IMR-90 (cell line): ENCODE measurements at regions not wholly inside any gene's neighbourhood (a gene's known extent, or its start where the extent isn't known, plus 50 kb on each side); places are given as distances from the start of the nearest gene placed in this dataset.

ENCODE experiments used
- ATAC-seq: fragments of 200-7000 bp; cut with Tn5 transposase; 2 replicates; pipeline ENCODE4 v1.9.1; 2020; ENCODE audit warnings: low read depth, mild to moderate bottlenecking, moderate library complexity
- BruUV-seq: library from RNA; stranded (reverse); fragments of 400-500 nt; replicated peaks from 2 replicates; lab custom pipeline; 2021; lab: Mats Ljungman, UMichigan
- CTCF ChIA-PET: fragments of 300-600 bp; formaldehyde crosslinking; extraction: SDS; loops from one replicate; lab custom pipeline; 2021; ENCODE audit warnings: antibody characterized with exemption; lab: Yijun Ruan, JAX
- POLR2A ChIA-PET: fragments of 300-600 bp; sonication (Branson Sonifier 250); formaldehyde crosslinking; loops from one replicate; lab custom pipeline; 2022; ENCODE audit warnings: antibody characterized with exemption; ENCODE audit not compliant: unreplicated experiment; lab: Charles Lee
- DNase-seq: peaks from one replicate; pipeline ENCODE4 v3.0.0; 2013
- H2AFZ ChIP-seq: replicated peaks from 2 replicates; pipeline ENCODE3; 2013; ENCODE audit warnings: low read length, mild to moderate bottlenecking; ENCODE audit not compliant: poor library complexity
- H2AK5ac ChIP-seq: 2 replicates; pipeline ENCODE4 v1.6.1; 2013; ENCODE audit warnings: low read depth, low read length, inconsistent platforms
- H2AK9ac ChIP-seq: replicated peaks from 2 replicates; pipeline ENCODE3; 2013; ENCODE audit warnings: mild to moderate bottlenecking, low read depth, low read length, moderate library complexity; ENCODE audit not compliant: poor library complexity
- H2BK120ac ChIP-seq: 2 replicates; pipeline ENCODE4 v1.6.1; 2013; ENCODE audit warnings: low read depth, low read length, inconsistent platforms
- H2BK15ac ChIP-seq: 3 replicates; pipeline ENCODE4 v1.6.1; 2013; ENCODE audit warnings: low read depth, low read length, inconsistent platforms
- H2BK20ac ChIP-seq: 2 replicates; pipeline ENCODE4 v1.6.1; 2013; ENCODE audit warnings: low read depth, mild to moderate bottlenecking, inconsistent platforms, low read length, moderate library complexity
- H2BK5ac ChIP-seq: 2 replicates; pipeline ENCODE4 v1.6.1; 2013; ENCODE audit warnings: mild to moderate bottlenecking, low read depth, low read length, inconsistent platforms; ENCODE audit not compliant: poor library complexity, severe bottlenecking
- H3K14ac ChIP-seq: replicated peaks from 2 replicates; pipeline ENCODE4 v1.6.1; 2013; ENCODE audit warnings: low read depth, low read length, inconsistent platforms
- H3K18ac ChIP-seq: 2 replicates; pipeline ENCODE4 v1.6.1; 2013; ENCODE audit warnings: low read depth, low read length, control low read depth
- H3K23ac ChIP-seq: 2 replicates; pipeline ENCODE4 v1.6.1; 2013; ENCODE audit warnings: low read depth, low read length, inconsistent platforms
- H3K27ac ChIP-seq: 2 replicates; pipeline ENCODE4 v1.5.1; 2013; ENCODE audit warnings: mild to moderate bottlenecking, control low read depth, low read length; ENCODE audit not compliant: insufficient read depth
- H3K27me3 ChIP-seq: 2 replicates; pipeline ENCODE4 v1.6.1; 2013; ENCODE audit warnings: low read length; ENCODE audit not compliant: control insufficient read depth, insufficient read depth
- H3K36me3 ChIP-seq: 2 replicates; pipeline ENCODE4 v1.6.1; 2013; ENCODE audit warnings: low read length, mixed read lengths; ENCODE audit not compliant: control insufficient read depth, insufficient read depth
- H3K4ac ChIP-seq: 2 replicates; pipeline ENCODE4 v1.6.1; 2013; ENCODE audit warnings: low read depth, low read length, inconsistent platforms
- H3K4me1 ChIP-seq: 2 replicates; pipeline ENCODE4 v1.6.1; 2013; ENCODE audit warnings: low read length, mixed read lengths; ENCODE audit not compliant: control insufficient read depth, insufficient read depth
- H3K4me2 ChIP-seq: 2 replicates; pipeline ENCODE4 v1.6.1; 2013; ENCODE audit warnings: low read depth, mild to moderate bottlenecking, control low read depth, low read length, moderate library complexity
- H3K4me3 ChIP-seq: 2 replicates; pipeline ENCODE4 v1.5.1; 2013; ENCODE audit warnings: low read depth, mild to moderate bottlenecking, control low read depth, low read length, moderate library complexity; ENCODE audit not compliant: insufficient read depth
- H3K56ac ChIP-seq: 2 replicates; pipeline ENCODE4 v1.6.1; 2013; ENCODE audit warnings: low read length, inconsistent platforms; ENCODE audit not compliant: insufficient read depth; ENCODE audit errors: extremely low read depth
- H3K79me1 ChIP-seq, 2 experiments: 2 replicates each; pipeline ENCODE4 v1.6.1; 2013; ENCODE audit warnings: low read length in 2 of 2, inconsistent platforms in 1 of 2, low read depth in 1 of 2
- H3K9ac ChIP-seq: 2 replicates; pipeline ENCODE4 v1.6.1; 2013; ENCODE audit warnings: low read depth, low read length, control low read depth
- H3K9me1 ChIP-seq: 2 replicates; pipeline ENCODE4 v1.6.1; 2013; ENCODE audit warnings: low read length, inconsistent platforms; ENCODE audit not compliant: insufficient read depth
- H3K9me3 ChIP-seq: 2 replicates; pipeline ENCODE4 v1.6.1; 2013; ENCODE audit warnings: low read length; ENCODE audit not compliant: control insufficient read depth, insufficient read depth
- H4K20me1 ChIP-seq: 2 replicates; pipeline ENCODE4 v1.6.1; 2013; ENCODE audit warnings: low read length, inconsistent platforms; ENCODE audit not compliant: insufficient read depth
- H4K5ac ChIP-seq: 2 replicates; pipeline ENCODE4 v1.6.1; 2013; ENCODE audit warnings: mild to moderate bottlenecking, low read depth, low read length, control low read depth
- H4K8ac ChIP-seq, 2 experiments: 2 replicates each; pipeline ENCODE4 v1.6.1; 2013; ENCODE audit warnings: low read depth in 2 of 2, low read length in 2 of 2, control low read depth in 1 of 2, inconsistent platforms in 1 of 2
- H4K91ac ChIP-seq: 2 replicates; pipeline ENCODE4 v1.6.1; 2013; ENCODE audit warnings: low read depth, low read length, inconsistent platforms; ENCODE audit not compliant: insufficient read depth
- BHLHE40 ChIP-seq: fragments of 150-350 bp; IDR thresholded peaks from 2 replicates; pipeline ENCODE4 v1.6.1; 2016; ENCODE audit warnings: mild to moderate bottlenecking, low read depth, low read length
- CEBPB ChIP-seq: IDR thresholded peaks from 2 replicates; pipeline ENCODE4 v1.6.1; 2012; ENCODE audit warnings: low read depth, low read length, improper control_type of control experiment
- CHD1 ChIP-seq: IDR thresholded peaks from 2 replicates; pipeline ENCODE4 v1.6.1; 2012; ENCODE audit warnings: low read depth, low read length, improper control_type of control experiment
- CTCF ChIP-seq: conservative IDR thresholded peaks from 2 replicates; pipeline ENCODE4 v1.5.1; 2012; ENCODE audit warnings: mild to moderate bottlenecking, low read depth, low read length, improper control_type of control experiment
- ELK1 ChIP-seq: fragments of 150-350 bp; IDR thresholded peaks from 2 replicates; pipeline ENCODE4 v1.6.1; 2016; ENCODE audit warnings: low read depth, mild to moderate bottlenecking, low read length, moderate library complexity, borderline replicate concordance
- FOS ChIP-seq: fragments of 150-350 bp; IDR thresholded peaks from 2 replicates; pipeline ENCODE4 v1.6.1; 2016; ENCODE audit warnings: low read depth, low read length
- MAFK ChIP-seq: IDR thresholded peaks from 2 replicates; pipeline ENCODE4 v1.6.1; 2012; ENCODE audit warnings: low read depth, low read length, improper control_type of control experiment
- MAZ ChIP-seq: IDR thresholded peaks from 2 replicates; pipeline ENCODE4 v1.6.1; 2012; ENCODE audit warnings: low read depth, mild to moderate bottlenecking, low read length, improper control_type of control experiment, moderate library complexity, borderline replicate concordance
- MXI1 ChIP-seq: IDR thresholded peaks from 2 replicates; pipeline ENCODE4 v1.6.1; 2012; ENCODE audit warnings: low read depth, mild to moderate bottlenecking, low read length, moderate library complexity, borderline replicate concordance
- NFE2L2 ChIP-seq: fragments of 150-350 bp; IDR thresholded peaks from 2 replicates; pipeline ENCODE4 v1.6.1; 2016; ENCODE audit warnings: low read depth, mild to moderate bottlenecking, low read length
- POLR2A ChIP-seq: IDR thresholded peaks from 2 replicates; pipeline ENCODE4 v1.6.1; 2012; ENCODE audit warnings: mild to moderate bottlenecking, low read depth, low read length
- RAD21 ChIP-seq: IDR thresholded peaks from 2 replicates; pipeline ENCODE4 v1.6.1; 2012; ENCODE audit warnings: low read length, improper control_type of control experiment
- RCOR1 ChIP-seq: IDR thresholded peaks from 2 replicates; pipeline ENCODE4 v1.6.1; 2012; ENCODE audit warnings: mild to moderate bottlenecking, low read length, improper control_type of control experiment; ENCODE audit not compliant: insufficient replicate concordance
- RFX5 ChIP-seq: IDR thresholded peaks from 2 replicates; pipeline ENCODE4 v1.8.0; 2012; ENCODE audit warnings: low read depth, mild to moderate bottlenecking, low read length, moderate library complexity
- SMC3 ChIP-seq: fragments of 150-350 bp; IDR thresholded peaks from 2 replicates; pipeline ENCODE4 v1.6.1; 2016; ENCODE audit warnings: low read depth, mild to moderate bottlenecking, antibody characterized with exemption, low read length, moderate library complexity
- WGBS, 2 experiments: methylation state at CpG; one replicate each; pipeline versions ENCODE4 v1.1.5 to v1.1.7; 2013; ENCODE audit warnings: missing lambda C conversion rate in 2 of 2; ENCODE audit not compliant: insufficient read length in 1 of 2; ENCODE audit errors: extremely low coverage in 2 of 2; 5-methylcytosine and 5-hydroxymethylcytosine counted together
- dilution Hi-C: fragments of 300-500 bp; cut with HindIII; formaldehyde crosslinking; loops from one replicate; pipeline ENCODE4 v1.14.3; 2018; ENCODE audit warnings: low sequenced_read_pairs; ENCODE audit not compliant: unreplicated experiment
- in situ Hi-C: fragments of 300-500 bp; cut with MboI; formaldehyde crosslinking; loops from 3 replicates; pipeline ENCODE4 v1.14.3; 2019; ENCODE audit warnings: low sequenced_read_pairs, inconsistent platforms, mixed read lengths
- intact Hi-C: fragments of 100-400 bp; cut with micrococcal nuclease; formaldehyde crosslinking; loops from 2 replicates; pipeline ENCODE4 v1.10.0; 2022
- TF ChIP-seq, protein P1 (sequence below): fragments of 150-350 bp; IDR thresholded peaks from 2 replicates; pipeline ENCODE4 v1.6.1; 2017; ENCODE audit warnings: mild to moderate bottlenecking, antibody characterized with exemption, low read length, low read depth

DNA sequence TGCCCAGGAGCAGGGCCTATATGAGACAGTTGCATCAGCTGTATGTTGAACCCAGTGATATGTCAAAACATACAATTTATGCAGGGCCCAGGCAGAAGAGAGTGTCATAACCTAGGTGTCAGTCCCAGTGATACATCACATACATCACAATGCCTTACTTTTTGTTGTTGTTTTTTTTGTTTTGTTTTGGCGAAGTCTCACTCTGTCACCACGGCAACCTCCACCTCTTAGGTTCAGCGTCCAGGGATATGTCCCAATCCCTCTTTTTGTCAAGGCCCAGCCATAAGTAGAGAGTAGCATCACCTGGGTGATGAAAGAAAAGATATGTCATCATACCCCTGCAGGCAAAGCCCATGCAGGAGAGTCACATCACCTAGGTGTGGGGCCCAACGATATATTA, 56.8 kb upstream of the ZNF730 start:
- CTCF ChIA-PET = no interaction called here
- H3K4me3 ChIP-seq = no peak overlapping the region
- no peak overlapping the region for H3K18ac ChIP-seq
- no peak for TF ChIP-seq RCOR1
- TF ChIP-seq NFE2L2 = no peak
- TF ChIP-seq CEBPB = no peak
- TF ChIP-seq, protein P1, sequence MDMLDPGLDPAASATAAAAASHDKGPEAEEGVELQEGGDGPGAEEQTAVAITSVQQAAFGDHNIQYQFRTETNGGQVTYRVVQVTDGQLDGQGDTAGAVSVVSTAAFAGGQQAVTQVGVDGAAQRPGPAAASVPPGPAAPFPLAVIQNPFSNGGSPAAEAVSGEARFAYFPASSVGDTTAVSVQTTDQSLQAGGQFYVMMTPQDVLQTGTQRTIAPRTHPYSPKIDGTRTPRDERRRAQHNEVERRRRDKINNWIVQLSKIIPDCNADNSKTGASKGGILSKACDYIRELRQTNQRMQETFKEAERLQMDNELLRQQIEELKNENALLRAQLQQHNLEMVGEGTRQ = no peak
- TF ChIP-seq FOS = no peak
- no peak for TF ChIP-seq RFX5
- TF ChIP-seq MAFK = no peak
- TF ChIP-seq ELK1 = no peak
- TF ChIP-seq MXI1 = no peak
- no peak for TF ChIP-seq SMC3
- TF ChIP-seq BHLHE40 = no peak
- TF ChIP-seq CTCF = no peak
- no peak for TF ChIP-seq RAD21
- no peak for TF ChIP-seq POLR2A
- no peak for TF ChIP-seq MAZ
- TF ChIP-seq CHD1 = no peak
- no peak for DNase-seq
- H2BK15ac ChIP-seq = no peak overlapping the region
- H3K56ac ChIP-seq = no peak overlapping the region
- no peak overlapping the region for H4K8ac ChIP-seq
- ATAC-seq = no peak
- H2AFZ ChIP-seq = no peak overlapping the region
- H3K79me1 ChIP-seq = no peaks in the 10 kb centered on the region
- no peaks in the 10 kb centered on the region for H3K36me3 ChIP-seq
- H2BK120ac ChIP-seq = no peak overlapping the region
- no peaks in the 10 kb centered on the region for H3K4me1 ChIP-seq
- H3K14ac ChIP-seq = no peak overlapping the region
- no peak overlapping the region for H3K9ac ChIP-seq
- no TSS peak for BruUV-seq
- no peak overlapping the region for H3K4ac ChIP-seq
- POLR2A ChIA-PET = no interaction called here
- no peaks in the 10 kb centered on the region for H3K9me1 ChIP-seq
- H2AK5ac ChIP-seq = no peak overlapping the region
- H4K5ac ChIP-seq = no peak overlapping the region
- no peaks in the 10 kb centered on the region for H3K27me3 ChIP-seq
- no peak overlapping the region for H2BK5ac ChIP-seq
- in situ Hi-C loops (no loop called here), dilution Hi-C loops (no loop called here), intact Hi-C loops (no loop called here)
- no peak overlapping the region for H2AK9ac ChIP-seq
- H3K27ac ChIP-seq = no peak overlapping the region
- H3K23ac ChIP-seq = no peak overlapping the region
- H3K4me2 ChIP-seq = no peak overlapping the region
- H4K20me1 ChIP-seq = no peaks in the 10 kb centered on the region
- H3K9me3 ChIP-seq = peaks cover 13% of the 10 kb centered on the region
- no CpG with 5 or more reads among the region's 4 CpGs for WGBS, 2 experiments
- H4K91ac ChIP-seq = no peak overlapping the region
- no peak overlapping the region for H2BK20ac ChIP-seq
